ENCODE measurements at regions not wholly inside any gene's neighbourhood (a gene's known extent, or its start where the extent isn't known, plus 50 kb on each side); places are given as distances from the start of the nearest gene placed in this dataset.

- no peak overlapping the region for H3K4me3 ChIP-seq (replicated peaks in 1 of 3; ENCODE audit: insufficient read depth in 1 of 3, low read depth in 2 of 3, low read length in 3 of 3)
- no peak for TF ChIP-seq TARDBP (CRISPR knock-in tag; IDR thresholded peaks at IDR 0.05)
- TF ChIP-seq GTF2F1 (IDR thresholded peaks at IDR 0.05; ENCODE audit: low read length) = no peak
- no peak for TF ChIP-seq CHCHD3 (CRISPR knock-in tag; IDR thresholded peaks at IDR 0.05)
- no peak for TF ChIP-seq ZNF646 (CRISPR knock-in tag; IDR thresholded peaks at IDR 0.05)
- TF ChIP-seq ATF6 (CRISPR knock-in tag; conservative IDR thresholded peaks at IDR 0.05) = no peak
- no peak for TF ChIP-seq ERF (CRISPR knock-in tag; IDR thresholded peaks at IDR 0.05)
- no peak for TF ChIP-seq ZNF639 (CRISPR knock-in tag; conservative IDR thresholded peaks at IDR 0.05)
- no peak for TF ChIP-seq ZNF354B (CRISPR knock-in tag; IDR thresholded peaks at IDR 0.05)
- TF ChIP-seq ISX (CRISPR knock-in tag; conservative IDR thresholded peaks at IDR 0.05) = no peak
- TF ChIP-seq STAT6 (CRISPR knock-in tag; IDR thresholded peaks at IDR 0.05; ENCODE audit: borderline replicate concordance) = no peak
- TF ChIP-seq RBM39 (IDR thresholded peaks at IDR 0.05; ENCODE audit: low read depth, low read length, poor library complexity, severe bottlenecking) = no peak
- no peak for TF ChIP-seq MXD4 (CRISPR knock-in tag; IDR thresholded peaks at IDR 0.05)
- no peak for TF ChIP-seq ZNF724P (CRISPR knock-in tag; IDR thresholded peaks at IDR 0.05; ENCODE audit: borderline replicate concordance)
- no peak for TF ChIP-seq NKX3-1 (CRISPR knock-in tag; IDR thresholded peaks at IDR 0.05)
Observed at GRCh38 chr18:78787751-78788150, 191.9 kb upstream of the SALL3 start.

More at GRCh38 chr18:78787751-78788150, 191.9 kb upstream of the SALL3 start:
- no peak overlapping the region for H3K9ac ChIP-seq (ENCODE audit: insufficient read depth, low read depth, low read length)
- ChIA-PET POLR2A (no interaction called here), CTCF (ENCODE audit: low intra/inter-chr PET ratio, low total read pairs) (no interaction called here)
- in situ Hi-C loops (cut with HindIII; ENCODE audit: extremely low pct_ligation_motif_present, low pct_unique_long_range_greater_than_20kb) (no loop called here), intact Hi-C loops (cut with micrococcal nuclease; ENCODE audit: unreplicated experiment) (no loop called here)
- BruUV-seq (replicated peaks) = no TSS peak
- no peak for ATAC-seq
- H3K27ac ChIP-seq (ENCODE audit: extremely low read length, insufficient read depth, low read length) = no peak overlapping the region
- no peaks in the 10 kb centered on the region for H4K20me1 ChIP-seq (ENCODE audit: insufficient read depth, low read length)
- no peak for DNase-seq (ENCODE audit: low spot score)
- no peak overlapping the region for H3K4me2 ChIP-seq (ENCODE audit: low read depth, low read length)
- no peak overlapping the region for H2AFZ ChIP-seq (ENCODE audit: low read length)
- peaks cover 4 to 30% of the 10 kb centered on the region in 2 experiments; a peak in 2 of 5 replicates for H3K27me3 ChIP-seq (ENCODE audit: control insufficient read depth in 1 of 2, insufficient read depth in 2 of 2, low read length in 2 of 2)
- no peaks in the 10 kb centered on the region for H3K79me2 ChIP-seq (ENCODE audit: insufficient read depth, low read length)
- H3K9me3 ChIP-seq (ENCODE audit: low read length) = no peaks in the 10 kb centered on the region
- 5% methylated on average over 7 of the region's 8 CpGs for WGBS (ENCODE audit: low lambda C conversion rate)
- no peaks in the 10 kb centered on the region for H3K36me3 ChIP-seq (replicated peaks in 1 of 2; ENCODE audit: control insufficient read depth in 1 of 2, insufficient read depth in 2 of 2, low read length in 2 of 2)
- no peak for FAIRE-seq
- no peaks in the 10 kb centered on the region for H3K4me1 ChIP-seq (ENCODE audit: insufficient read depth, low read length)

Measured in HepG2 (cell line).